K562 (cell line): ENCODE measurements at regions not wholly inside any gene's neighbourhood (a gene's known extent, or its start where the extent isn't known, plus 50 kb on each side); places are given as distances from the start of the nearest gene placed in this dataset.

ENCODE experiments used
- ATAC-seq: fragments of 200-7000 bp; cut with Tn5 transposase; 3 replicates; pipeline ENCODE4 v1.9.1; 2020; ENCODE audit warnings: moderate library complexity
- BruUV-seq: library from RNA; stranded (reverse); fragments of 400-500 nt; replicated peaks from 2 replicates; lab custom pipeline; 2021; lab: Mats Ljungman, UMichigan
- CTCF ChIA-PET: fragments of 300-600 bp; formaldehyde crosslinking; extraction: SDS; loops from one replicate; lab custom pipeline; 2021; ENCODE audit warnings: low intra/inter-chr PET ratio; lab: Yijun Ruan, JAX
- POLR2A ChIA-PET: fragments of 300-600, 350-650 bp; sonication (Branson Sonifier 250); formaldehyde crosslinking; extraction: SDS; loops from one replicate; lab custom pipeline; 2021; ENCODE audit warnings: antibody characterized with exemption, inconsistent platforms; lab: Yijun Ruan, JAX
- DNase-seq, 4 experiments: peaks; one replicate each; pipeline versions ENCODE4 v3.0.0 to v3.0.0-alpha.2; 2011 to 2018; ENCODE audit warnings: low spot score in 3 of 4, mixed read lengths in 3 of 4; ENCODE audit errors: extremely low read depth in 1 of 4
- FAIRE-seq: peaks from 2 replicates; lab custom pipeline; 2011; peaks lifted over from hg19 to GRCh38; lab: Jason Lieb, UNC
- H2AFZ ChIP-seq: 2 replicates; pipeline ENCODE4 v1.6.0; 2011; ENCODE audit warnings: low read depth, low read length, control low read depth, inconsistent platforms
- H3K27ac ChIP-seq: fragments of 200-600 bp; 3 replicates; pipeline ENCODE4 v1.8.0; 2011; ENCODE audit warnings: low read depth, mild to moderate bottlenecking, control low read depth, inconsistent platforms, low read length, moderate library complexity, mixed read lengths; ENCODE audit errors: extremely low read depth
- H3K27me3 ChIP-seq, 2 experiments: fragments of 300-600 bp in 1 of 2; 2 replicates in 1 of 2; 3 replicates in 1 of 2; pipeline versions ENCODE4 v1.6.0 to v1.8.0; 2011; ENCODE audit warnings: inconsistent platforms in 2 of 2, low read length in 2 of 2, mild to moderate bottlenecking in 1 of 2, mixed read lengths in 1 of 2, moderate library complexity in 1 of 2; ENCODE audit not compliant: control insufficient read depth in 2 of 2, insufficient read depth in 2 of 2
- H3K36me3 ChIP-seq: fragments of 300-600 bp; 3 replicates; pipeline ENCODE4 v1.8.0; 2011; ENCODE audit warnings: mild to moderate bottlenecking, low read length, inconsistent platforms; ENCODE audit not compliant: control insufficient read depth, insufficient read depth
- H3K4me1 ChIP-seq, 2 experiments: fragments of 200-600 bp in 1 of 2; replicated peaks in 1 of 2; 2 replicates in 1 of 2; 3 replicates in 1 of 2; pipeline versions ENCODE4 v1.5.1 to v1.8.0; 2011; ENCODE audit warnings: inconsistent platforms in 2 of 2, low read length in 2 of 2, mild to moderate bottlenecking in 1 of 2, mixed read lengths in 1 of 2, moderate library complexity in 1 of 2; ENCODE audit not compliant: control insufficient read depth in 2 of 2, insufficient read depth in 2 of 2
- H3K4me2 ChIP-seq: 2 replicates; pipeline ENCODE4 v1.6.1; 2011; ENCODE audit warnings: low read length, control low read depth, inconsistent platforms, mixed read lengths; ENCODE audit not compliant: insufficient read depth
- H3K4me3 ChIP-seq: fragments of 200-600 bp; sonication (generic), shearing (Covaris generic); 2 replicates; pipeline ENCODE4 v1.5.1; 2016; ENCODE audit warnings: control low read depth, inconsistent platforms
- H3K79me2 ChIP-seq: fragments of 200-600 bp; 3 replicates; pipeline ENCODE4 v1.8.0; 2011; ENCODE audit warnings: low read length, inconsistent platforms; ENCODE audit not compliant: control insufficient read depth, insufficient read depth
- H3K9ac ChIP-seq, 2 experiments: 2 replicates each; pipeline versions ENCODE4 v1.6.0 to v1.6.1; 2011; ENCODE audit warnings: low read depth in 2 of 2, low read length in 2 of 2, control low read depth in 1 of 2, inconsistent platforms in 1 of 2, mild to moderate bottlenecking in 1 of 2, mixed read lengths in 1 of 2; ENCODE audit not compliant: insufficient read depth in 1 of 2
- H3K9me1 ChIP-seq: one replicate; pipeline ENCODE4 v1.6.0; 2011; ENCODE audit warnings: inconsistent platforms, mild to moderate bottlenecking, low read length, moderate library complexity; ENCODE audit not compliant: control insufficient read depth, insufficient read depth
- H3K9me3 ChIP-seq: replicated peaks from 2 replicates; pipeline ENCODE4 v1.5.1; 2011; ENCODE audit warnings: low read depth, low read length, inconsistent platforms; ENCODE audit not compliant: control insufficient read depth, insufficient read depth
- H4K20me1 ChIP-seq: replicated peaks from 2 replicates; pipeline ENCODE4 v1.6.1; 2011; ENCODE audit warnings: low read length, inconsistent platforms, mixed read lengths; ENCODE audit not compliant: control insufficient read depth, insufficient read depth
- HNRNPH1 ChIP-seq: fragments of 200-400 bp; formaldehyde crosslinking; optimal IDR thresholded peaks from 2 replicates; pipeline ENCODE3; 2017; ENCODE audit warnings: low read depth, mild to moderate bottlenecking, low read length, moderate library complexity
- MAFG ChIP-seq: fragments of 450-650 bp; conservative IDR thresholded peaks from 2 replicates; pipeline ENCODE4 v1.6.1; 2016; ENCODE audit warnings: missing genetic modification characterization, missing compliant biosample characterization
- POLR2A ChIP-seq: fragments of 450-650 bp; conservative IDR thresholded peaks from 2 replicates; pipeline ENCODE4 v1.6.1; 2016
- RBM39 ChIP-seq: fragments of 200-400 bp; formaldehyde crosslinking; optimal IDR thresholded peaks from 2 replicates; pipeline ENCODE3; 2018; ENCODE audit warnings: low read depth, low read length
- RFX7 ChIP-seq: fragments of 250-450 bp; sonication (Bioruptor Pico); IDR thresholded peaks from 2 replicates; pipeline ENCODE4 v1.5.1; 2021; ENCODE audit warnings: mild to moderate bottlenecking
- SMARCA5 ChIP-seq: fragments of 450-650 bp; IDR thresholded peaks from 2 replicates; pipeline ENCODE4 v1.6.1; 2016
- SPI1 ChIP-seq: IDR thresholded peaks from 2 replicates; pipeline ENCODE4 v1.6.1; 2011; ENCODE audit warnings: low read depth, low read length, control low read depth, borderline replicate concordance
- WGBS: fragments of 100-300 bp; shearing (Covaris generic); methylation state at CpG from one replicate; pipeline ENCODE4 v1.1.6; 2016; ENCODE audit warnings: low coverage, mixed read lengths; ENCODE audit not compliant: insufficient coverage; ENCODE audit errors: missing lambda C conversion rate; 5-methylcytosine and 5-hydroxymethylcytosine counted together
- in situ Hi-C: fragments of 300-500 bp; cut with MboI; formaldehyde crosslinking; loops from 4 replicates; pipeline ENCODE4 v1.15.0; 2018; ENCODE audit warnings: inconsistent platforms, mixed read lengths
- intact Hi-C: fragments of 100-400 bp; cut with micrococcal nuclease; formaldehyde crosslinking; loops from 2 replicates; pipeline ENCODE4 v1.14.2; 2022
- TF ChIP-seq, protein P1 (sequence below): fragments of 250-450 bp; sonication (Bioruptor Pico); IDR thresholded peaks from 2 replicates; pipeline ENCODE4 v1.5.0; 2021; ENCODE audit warnings: mild to moderate bottlenecking, moderate library complexity

DNA sequence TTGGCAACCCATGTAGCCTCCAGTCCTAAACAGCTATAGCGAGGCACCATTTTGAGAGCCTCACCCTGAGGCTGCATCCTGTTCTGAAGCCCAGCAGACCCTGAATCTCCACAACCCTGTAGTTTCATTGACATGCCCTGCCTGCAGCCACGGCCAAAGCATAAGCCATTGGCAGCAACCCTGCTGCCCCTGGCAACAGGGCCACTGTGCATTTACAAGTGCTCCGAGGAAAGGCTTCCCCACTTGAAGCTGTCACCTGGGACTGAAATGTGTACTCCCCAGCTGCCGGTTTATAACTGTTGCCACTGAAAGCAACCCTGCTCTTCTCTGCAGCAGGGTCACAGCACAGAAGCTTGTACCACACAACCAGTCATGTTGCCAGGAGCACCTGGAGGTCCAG, 124.2 kb upstream of the OLFM3 start:
- H3K4me1 ChIP-seq = no peaks in the 10 kb centered on the region
- H3K4me3 ChIP-seq = no peak overlapping the region
- TF ChIP-seq POLR2A = no peak
- BruUV-seq = no TSS peak
- no peak overlapping the region for H2AFZ ChIP-seq
- FAIRE-seq (no peak), ATAC-seq (no peak), DNase-seq (no peak)
- H3K79me2 ChIP-seq = no peaks in the 10 kb centered on the region
- intact Hi-C loops (no loop called here), in situ Hi-C loops (no loop called here)
- H3K4me2 ChIP-seq = no peak overlapping the region
- H3K9me3 ChIP-seq = no peaks in the 10 kb centered on the region
- ChIA-PET POLR2A (no interaction called here), CTCF (no interaction called here)
- H3K27ac ChIP-seq = no peak overlapping the region
- H3K9ac ChIP-seq = no peak overlapping the region
- H3K9me1 ChIP-seq = no peaks in the 10 kb centered on the region
- 2% methylated on average over 4 of the region's 4 CpGs for WGBS
- no peaks in the 10 kb centered on the region for H3K36me3 ChIP-seq
- H4K20me1 ChIP-seq = no peaks in the 10 kb centered on the region
- no peaks in the 10 kb centered on the region for H3K27me3 ChIP-seq

DNA sequence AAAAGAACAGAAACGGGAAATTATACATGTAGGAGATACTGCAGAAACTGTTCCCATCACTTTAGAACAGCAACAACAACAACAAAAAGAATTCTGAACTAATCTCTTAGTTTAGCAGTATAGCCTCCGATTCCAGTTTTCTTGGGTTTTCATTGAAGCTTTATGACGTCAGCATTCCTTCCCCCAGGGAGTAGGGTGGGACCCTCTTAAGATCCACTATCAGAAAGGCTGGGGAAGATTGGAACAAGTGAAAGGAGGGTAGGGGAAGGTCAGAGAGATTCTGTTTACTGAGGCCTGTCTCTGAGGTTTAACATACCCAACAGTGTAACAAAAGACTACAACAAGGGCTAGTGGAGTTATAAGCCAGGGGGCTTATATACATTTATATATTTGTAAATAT, 121.4 kb upstream of the OLFM3 start:
- intact Hi-C loops = no loop called here
- ATAC-seq (no peak), FAIRE-seq (no peak), DNase-seq (no peak)
- BruUV-seq = no TSS peak
- Histone ChIP-seq H3K27ac (no peak overlapping the region), H3K9me1 (no peaks in the 10 kb centered on the region), H4K20me1 (no peaks in the 10 kb centered on the region), H3K4me1 (no peaks in the 10 kb centered on the region), H3K79me2 (no peaks in the 10 kb centered on the region), H3K9me3 (no peaks in the 10 kb centered on the region), H3K4me2 (no peak overlapping the region), H3K9ac (no peak overlapping the region), H2AFZ (no peak overlapping the region), H3K36me3 (no peaks in the 10 kb centered on the region), H3K27me3 (no peaks in the 10 kb centered on the region), H3K4me3 (no peak overlapping the region)
- ChIA-PET POLR2A (no interaction called here), CTCF (no interaction called here)
- in situ Hi-C loops = no loop called here
- TF ChIP-seq HNRNPH1 (no peak), MAFG (tag) (no peak), RFX7 (CRISPR knock-in tag) (no peak), SPI1 (no peak), SMARCA5 (no peak), RBM39 (no peak)
- TF ChIP-seq, protein P1, sequence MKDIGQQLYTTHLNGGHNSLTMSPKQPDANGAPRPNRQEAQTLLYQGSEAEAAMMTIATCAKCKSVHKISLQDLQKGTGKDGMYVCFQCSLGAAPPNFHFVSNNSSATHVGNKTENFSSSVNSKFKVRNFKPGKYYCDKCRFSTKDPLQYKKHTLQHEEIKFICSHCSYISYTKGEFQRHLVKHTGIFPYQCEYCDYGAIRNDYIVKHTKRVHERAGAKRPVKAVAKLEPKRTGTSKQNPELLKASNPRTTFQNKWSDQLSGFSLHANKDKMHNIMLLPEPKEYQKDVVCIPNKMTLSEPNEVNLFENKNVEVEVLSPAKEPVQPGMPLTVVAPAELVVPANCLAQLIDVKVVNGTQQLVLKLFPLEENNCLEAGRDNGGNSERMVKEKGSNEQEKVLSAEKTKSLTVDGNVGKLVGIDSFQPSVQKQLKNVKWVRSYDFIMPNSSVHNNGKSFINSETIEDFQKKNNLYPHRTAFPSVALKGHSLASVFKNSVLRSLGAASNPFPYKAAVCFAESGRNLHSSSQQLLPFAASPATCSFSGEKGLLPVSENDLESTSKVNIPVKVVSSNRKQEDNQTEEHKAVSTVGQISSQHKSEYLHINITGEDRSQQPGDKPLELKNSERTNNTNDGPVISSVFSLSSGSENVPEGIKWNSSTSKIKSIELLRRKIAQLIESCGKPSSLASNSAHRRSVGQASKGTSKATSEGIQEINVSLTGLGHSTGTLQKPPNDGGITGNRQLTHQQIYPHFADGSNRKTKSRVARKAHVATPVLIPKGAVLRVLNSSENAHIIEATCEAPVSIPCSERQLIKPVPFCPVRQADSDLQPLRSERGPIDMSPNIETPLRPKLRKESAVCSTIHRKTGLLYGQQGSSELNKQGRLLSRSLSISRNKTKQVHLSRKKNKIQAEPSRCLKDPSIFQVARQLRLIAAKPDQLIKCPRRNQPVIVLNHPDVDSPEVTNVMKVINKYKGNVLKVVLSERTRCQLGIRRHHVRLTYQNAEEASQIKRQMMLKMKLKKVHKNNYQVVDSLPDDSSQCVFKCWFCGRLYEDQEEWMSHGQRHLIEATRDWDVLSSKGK = no peak
- WGBS = 0% methylated on average over 3 of the region's 3 CpGs
